GM12878 (cell line): ENCODE measurements at regions not wholly inside any gene's neighbourhood (a gene's known extent, or its start where the extent isn't known, plus 50 kb on each side); places are given as distances from the start of the nearest gene placed in this dataset.

Experiments used
- BMI1 ChIP-seq: fragments of 450-650 bp; IDR thresholded peaks from 2 replicates; pipeline ENCODE4 v1.6.1; 2016; ENCODE audit warnings: mild to moderate bottlenecking, moderate library complexity, borderline replicate concordance
- HCFC1 ChIP-seq: fragments of 150-350 bp; IDR thresholded peaks from 2 replicates; pipeline ENCODE4 v1.6.1; 2014; ENCODE audit warnings: low read length
- HDAC6 ChIP-seq: fragments of 200-600 bp; sonication (generic); IDR thresholded peaks from one replicate; pipeline ENCODE4 v1.8.0; 2017; ENCODE audit warnings: antibody characterized with exemption; ENCODE audit not compliant: unreplicated experiment
- MAX ChIP-seq: IDR thresholded peaks from 2 replicates; pipeline ENCODE4 v1.6.1; 2012; ENCODE audit warnings: low read depth, low read length, improper control_type of control experiment
- NRF1 ChIP-seq: conservative IDR thresholded peaks from 2 replicates; pipeline ENCODE4 v1.6.1; 2011; ENCODE audit warnings: mild to moderate bottlenecking, low read depth, low read length, improper control_type of control experiment
- TAF1 ChIP-seq: IDR thresholded peaks from 2 replicates; pipeline ENCODE4 v1.6.1; 2011; ENCODE audit warnings: mild to moderate bottlenecking, low read depth, low read length, borderline replicate concordance
- TBL1XR1 ChIP-seq: IDR thresholded peaks from 2 replicates; pipeline ENCODE4 v1.6.1; 2012; ENCODE audit warnings: low read depth, low read length, improper control_type of control experiment
- WRNIP1 ChIP-seq: IDR thresholded peaks from 2 replicates; pipeline ENCODE4 v1.6.1; 2011; ENCODE audit warnings: low read depth, low read length, improper control_type of control experiment, borderline replicate concordance
- TF ChIP-seq, protein P1 (sequence below): fragments of 450-650 bp; formaldehyde crosslinking; IDR thresholded peaks from 2 replicates; pipeline ENCODE4 v1.4.0; 2020; ENCODE audit warnings: mild to moderate bottlenecking, moderate library complexity
- TF ChIP-seq, protein P2 (sequence below): fragments of 450-650 bp; IDR thresholded peaks from 2 replicates; pipeline ENCODE4 v1.6.1; 2014; ENCODE audit warnings: mild to moderate bottlenecking

GRCh38 chr1:96095849-96096612 lies 625.6 kb upstream of the PTBP2 start (continued):
- TF ChIP-seq, protein P1, sequence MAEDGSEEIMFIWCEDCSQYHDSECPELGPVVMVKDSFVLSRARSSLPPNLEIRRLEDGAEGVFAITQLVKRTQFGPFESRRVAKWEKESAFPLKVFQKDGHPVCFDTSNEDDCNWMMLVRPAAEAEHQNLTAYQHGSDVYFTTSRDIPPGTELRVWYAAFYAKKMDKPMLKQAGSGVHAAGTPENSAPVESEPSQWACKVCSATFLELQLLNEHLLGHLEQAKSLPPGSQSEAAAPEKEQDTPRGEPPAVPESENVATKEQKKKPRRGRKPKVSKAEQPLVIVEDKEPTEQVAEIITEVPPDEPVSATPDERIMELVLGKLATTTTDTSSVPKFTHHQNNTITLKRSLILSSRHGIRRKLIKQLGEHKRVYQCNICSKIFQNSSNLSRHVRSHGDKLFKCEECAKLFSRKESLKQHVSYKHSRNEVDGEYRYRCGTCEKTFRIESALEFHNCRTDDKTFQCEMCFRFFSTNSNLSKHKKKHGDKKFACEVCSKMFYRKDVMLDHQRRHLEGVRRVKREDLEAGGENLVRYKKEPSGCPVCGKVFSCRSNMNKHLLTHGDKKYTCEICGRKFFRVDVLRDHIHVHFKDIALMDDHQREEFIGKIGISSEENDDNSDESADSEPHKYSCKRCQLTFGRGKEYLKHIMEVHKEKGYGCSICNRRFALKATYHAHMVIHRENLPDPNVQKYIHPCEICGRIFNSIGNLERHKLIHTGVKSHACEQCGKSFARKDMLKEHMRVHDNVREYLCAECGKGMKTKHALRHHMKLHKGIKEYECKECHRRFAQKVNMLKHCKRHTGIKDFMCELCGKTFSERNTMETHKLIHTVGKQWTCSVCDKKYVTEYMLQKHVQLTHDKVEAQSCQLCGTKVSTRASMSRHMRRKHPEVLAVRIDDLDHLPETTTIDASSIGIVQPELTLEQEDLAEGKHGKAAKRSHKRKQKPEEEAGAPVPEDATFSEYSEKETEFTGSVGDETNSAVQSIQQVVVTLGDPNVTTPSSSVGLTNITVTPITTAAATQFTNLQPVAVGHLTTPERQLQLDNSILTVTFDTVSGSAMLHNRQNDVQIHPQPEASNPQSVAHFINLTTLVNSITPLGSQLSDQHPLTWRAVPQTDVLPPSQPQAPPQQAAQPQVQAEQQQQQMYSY (CRISPR knock-in tag): no peak
- TF ChIP-seq TBL1XR1 (no peak), TAF1 (no peak), BMI1 (no peak), HDAC6 (no peak), WRNIP1 (no peak), NRF1 (no peak), MAX (no peak), HCFC1 (no peak)
- TF ChIP-seq, protein P2, sequence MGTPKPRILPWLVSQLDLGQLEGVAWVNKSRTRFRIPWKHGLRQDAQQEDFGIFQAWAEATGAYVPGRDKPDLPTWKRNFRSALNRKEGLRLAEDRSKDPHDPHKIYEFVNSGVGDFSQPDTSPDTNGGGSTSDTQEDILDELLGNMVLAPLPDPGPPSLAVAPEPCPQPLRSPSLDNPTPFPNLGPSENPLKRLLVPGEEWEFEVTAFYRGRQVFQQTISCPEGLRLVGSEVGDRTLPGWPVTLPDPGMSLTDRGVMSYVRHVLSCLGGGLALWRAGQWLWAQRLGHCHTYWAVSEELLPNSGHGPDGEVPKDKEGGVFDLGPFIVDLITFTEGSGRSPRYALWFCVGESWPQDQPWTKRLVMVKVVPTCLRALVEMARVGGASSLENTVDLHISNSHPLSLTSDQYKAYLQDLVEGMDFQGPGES: no peak
- TF ChIP-seq, all 136 proteins: peak for 0
